ENCODE measurements at regions not wholly inside any gene's neighbourhood (a gene's known extent, or its start where the extent isn't known, plus 50 kb on each side); places are given as distances from the start of the nearest gene placed in this dataset.

GRCh38 chr13:72645521-72645920, 81.9 kb downstream of the MZT1 start:
- TF ChIP-seq, protein P1, sequence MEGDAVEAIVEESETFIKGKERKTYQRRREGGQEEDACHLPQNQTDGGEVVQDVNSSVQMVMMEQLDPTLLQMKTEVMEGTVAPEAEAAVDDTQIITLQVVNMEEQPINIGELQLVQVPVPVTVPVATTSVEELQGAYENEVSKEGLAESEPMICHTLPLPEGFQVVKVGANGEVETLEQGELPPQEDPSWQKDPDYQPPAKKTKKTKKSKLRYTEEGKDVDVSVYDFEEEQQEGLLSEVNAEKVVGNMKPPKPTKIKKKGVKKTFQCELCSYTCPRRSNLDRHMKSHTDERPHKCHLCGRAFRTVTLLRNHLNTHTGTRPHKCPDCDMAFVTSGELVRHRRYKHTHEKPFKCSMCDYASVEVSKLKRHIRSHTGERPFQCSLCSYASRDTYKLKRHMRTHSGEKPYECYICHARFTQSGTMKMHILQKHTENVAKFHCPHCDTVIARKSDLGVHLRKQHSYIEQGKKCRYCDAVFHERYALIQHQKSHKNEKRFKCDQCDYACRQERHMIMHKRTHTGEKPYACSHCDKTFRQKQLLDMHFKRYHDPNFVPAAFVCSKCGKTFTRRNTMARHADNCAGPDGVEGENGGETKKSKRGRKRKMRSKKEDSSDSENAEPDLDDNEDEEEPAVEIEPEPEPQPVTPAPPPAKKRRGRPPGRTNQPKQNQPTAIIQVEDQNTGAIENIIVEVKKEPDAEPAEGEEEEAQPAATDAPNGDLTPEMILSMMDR (IDR thresholded peaks at IDR 0.05), result no peak
- no peak for TF ChIP-seq POLR2A (IDR thresholded peaks at IDR 0.05)

All from heart left ventricle (tissue), 13 donors.